Adrenal gland (tissue), 5 donors: ENCODE measurements at regions not wholly inside any gene's neighbourhood (a gene's known extent, or its start where the extent isn't known, plus 50 kb on each side); places are given as distances from the start of the nearest gene placed in this dataset.

Experiments
- CTCF ChIP-seq, 6 experiments: fragments of 450-650 bp in 4 of 6; fragments of 200-600 bp in 2 of 6; sonication (generic) in 1 of 6; IDR thresholded peaks; 1 replicate in 5 of 6; 2 replicates in 1 of 6; pipeline versions ENCODE4 v1.5.1 to v1.8.0; 2016 to 2021; ENCODE audit warnings: antibody characterized with exemption in 6 of 6, mild to moderate bottlenecking in 2 of 6, moderate library complexity in 1 of 6
- POLR2A ChIP-seq, 2 donors: fragments of 450-650 bp; IDR thresholded peaks; one replicate each; pipeline ENCODE4 v1.6.1; 2017; ENCODE audit warnings: antibody characterized with exemption in 2 of 2, mild to moderate bottlenecking in 2 of 2, moderate library complexity in 1 of 2
- donor health status: DM: no; HTN: no; CAD: no.

DNA sequence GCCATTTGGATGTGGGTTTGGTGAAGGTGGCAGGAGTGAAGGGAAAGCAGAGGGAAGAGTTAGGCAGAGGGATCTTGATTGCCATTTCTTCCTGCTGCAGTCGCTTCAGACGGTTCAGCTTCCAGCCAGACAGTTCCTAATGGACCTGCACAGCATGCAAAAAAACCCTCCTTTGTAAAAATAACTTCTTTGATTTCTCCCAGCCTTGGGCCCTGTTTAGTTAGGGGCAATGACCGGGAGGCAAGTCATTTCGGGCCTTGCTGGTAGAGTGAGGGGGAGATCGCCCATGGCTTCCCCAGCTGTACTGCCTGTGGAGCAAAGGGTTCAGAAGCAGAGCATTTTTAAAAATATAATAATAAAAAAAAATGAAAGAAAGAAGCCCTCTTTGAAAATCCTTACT is 67.2 kb upstream of the TLE1 start:
- TF ChIP-seq CTCF (IDR thresholded peaks at IDR 0.05) (no peak), POLR2A (IDR thresholded peaks at IDR 0.05) (no peak)
